ENCODE measurements at regions not wholly inside any gene's neighbourhood (a gene's known extent, or its start where the extent isn't known, plus 50 kb on each side); places are given as distances from the start of the nearest gene placed in this dataset.

GRCh38 chr1:177488722-177489121, 318.0 kb downstream of the BRINP2 start:
- 88% methylated on average over 2 of the region's 2 CpGs for WGBS
- H3K27ac ChIP-seq (ENCODE audit: low read depth in 1 of 2, low read length in 1 of 2): no peak overlapping the region
- no peaks in the 10 kb centered on the region for H3K4me1 ChIP-seq (ENCODE audit: control insufficient read depth in 2 of 2, insufficient read depth in 2 of 2, low read length in 2 of 2)
- no peaks in the 10 kb centered on the region for H3K27me3 ChIP-seq (ENCODE audit: control insufficient read depth in 2 of 2, insufficient read depth in 1 of 2, low read length in 1 of 2)
- DNase-seq (ENCODE audit: low read depth in 6 of 9, low spot score in 9 of 9): no peak
- H3K9me3 ChIP-seq (ENCODE audit: control insufficient read depth in 2 of 2, insufficient read depth in 1 of 2, low read length in 1 of 2): no peaks in the 10 kb centered on the region
- no peaks in the 10 kb centered on the region for H3K36me3 ChIP-seq (ENCODE audit: control insufficient read depth in 2 of 2, insufficient read depth in 2 of 2, low read length in 1 of 2)
- no peak overlapping the region for H3K4me3 ChIP-seq (ENCODE audit: low read length in 2 of 2)

GRCh38 chr1:177487481-177487880, 316.7 kb downstream of the BRINP2 start:
- H3K27me3 ChIP-seq (ENCODE audit: control insufficient read depth in 2 of 2, insufficient read depth in 1 of 2, low read length in 1 of 2): no peaks in the 10 kb centered on the region
- 60% methylated on average over 1 of the region's 1 CpG for WGBS
- no peaks in the 10 kb centered on the region for H3K9me3 ChIP-seq (ENCODE audit: control insufficient read depth in 2 of 2, insufficient read depth in 1 of 2, low read length in 1 of 2)
- H3K4me1 ChIP-seq (ENCODE audit: control insufficient read depth in 2 of 2, insufficient read depth in 2 of 2, low read length in 2 of 2): no peaks in the 10 kb centered on the region
- H3K36me3 ChIP-seq (ENCODE audit: control insufficient read depth in 2 of 2, insufficient read depth in 2 of 2, low read length in 1 of 2): no peaks in the 10 kb centered on the region
- H3K4me3 ChIP-seq (ENCODE audit: low read length in 2 of 2): no peak overlapping the region
- H3K27ac ChIP-seq (ENCODE audit: low read depth in 1 of 2, low read length in 1 of 2): no peak overlapping the region
- DNase-seq (ENCODE audit: low read depth in 6 of 9, low spot score in 9 of 9): no peak

GRCh38 chr1:177480741-177481305, 310.1 kb downstream of the BRINP2 start:
- Histone ChIP-seq H3K9me3 (ENCODE audit: control insufficient read depth in 2 of 2, insufficient read depth in 1 of 2, low read length in 1 of 2) (no peaks in the 10 kb centered on the region), H3K4me3 (ENCODE audit: low read length in 2 of 2) (no peak overlapping the region), H3K36me3 (ENCODE audit: control insufficient read depth in 2 of 2, insufficient read depth in 2 of 2, low read length in 1 of 2) (no peaks in the 10 kb centered on the region), H3K4me1 (ENCODE audit: control insufficient read depth in 2 of 2, insufficient read depth in 2 of 2, low read length in 2 of 2) (no peaks in the 10 kb centered on the region), H3K27me3 (ENCODE audit: control insufficient read depth in 2 of 2, insufficient read depth in 1 of 2, low read length in 1 of 2) (no peaks in the 10 kb centered on the region), H3K27ac (ENCODE audit: low read depth in 1 of 2, low read length in 1 of 2) (no peak overlapping the region)
- no peak for DNase-seq (ENCODE audit: low read depth in 6 of 9, low spot score in 9 of 9)
- WGBS: 91% methylated on average over 6 of the region's 6 CpGs

- DNase-seq (ENCODE audit: low read depth in 6 of 9, low spot score in 9 of 9): no peak
- Histone ChIP-seq H3K4me3 (ENCODE audit: low read length in 2 of 2) (no peak overlapping the region), H3K27me3 (ENCODE audit: control insufficient read depth in 2 of 2, insufficient read depth in 1 of 2, low read length in 1 of 2) (no peaks in the 10 kb centered on the region), H3K27ac (ENCODE audit: low read depth in 1 of 2, low read length in 1 of 2) (no peak overlapping the region), H3K9me3 (ENCODE audit: control insufficient read depth in 2 of 2, insufficient read depth in 1 of 2, low read length in 1 of 2) (no peaks in the 10 kb centered on the region), H3K4me1 (ENCODE audit: control insufficient read depth in 2 of 2, insufficient read depth in 2 of 2, low read length in 2 of 2) (no peaks in the 10 kb centered on the region), H3K36me3 (ENCODE audit: control insufficient read depth in 2 of 2, insufficient read depth in 2 of 2, low read length in 1 of 2) (no peaks in the 10 kb centered on the region)
- WGBS: 92% methylated on average over 7 of the region's 7 CpGs
Observed at GRCh38 chr1:177479600-177479999, 308.8 kb downstream of the BRINP2 start.

GRCh38 chr1:177476676-177477075, 305.9 kb downstream of the BRINP2 start:
- H3K4me3 ChIP-seq (ENCODE audit: low read length in 2 of 2): no peak overlapping the region
- WGBS: 85% methylated on average over 2 of the region's 2 CpGs
- no peaks in the 10 kb centered on the region for H3K27me3 ChIP-seq (ENCODE audit: control insufficient read depth in 2 of 2, insufficient read depth in 1 of 2, low read length in 1 of 2)
- H3K27ac ChIP-seq (ENCODE audit: low read depth in 1 of 2, low read length in 1 of 2): no peak overlapping the region
- H3K4me1 ChIP-seq (ENCODE audit: control insufficient read depth in 2 of 2, insufficient read depth in 2 of 2, low read length in 2 of 2): no peaks in the 10 kb centered on the region
- DNase-seq (ENCODE audit: low read depth in 6 of 9, low spot score in 9 of 9): no peak
- H3K9me3 ChIP-seq (ENCODE audit: control insufficient read depth in 2 of 2, insufficient read depth in 1 of 2, low read length in 1 of 2): no peaks in the 10 kb centered on the region
- H3K36me3 ChIP-seq (ENCODE audit: control insufficient read depth in 2 of 2, insufficient read depth in 2 of 2, low read length in 1 of 2): no peaks in the 10 kb centered on the region

- Histone ChIP-seq H3K9me3 (ENCODE audit: control insufficient read depth in 2 of 2, insufficient read depth in 1 of 2, low read length in 1 of 2) (no peaks in the 10 kb centered on the region), H3K4me1 (ENCODE audit: control insufficient read depth in 2 of 2, insufficient read depth in 2 of 2, low read length in 2 of 2) (no peaks in the 10 kb centered on the region), H3K4me3 (ENCODE audit: low read length in 2 of 2) (no peak overlapping the region), H3K27me3 (ENCODE audit: control insufficient read depth in 2 of 2, insufficient read depth in 1 of 2, low read length in 1 of 2) (no peaks in the 10 kb centered on the region), H3K36me3 (ENCODE audit: control insufficient read depth in 2 of 2, insufficient read depth in 2 of 2, low read length in 1 of 2) (no peaks in the 10 kb centered on the region), H3K27ac (ENCODE audit: low read depth in 1 of 2, low read length in 1 of 2) (no peak overlapping the region)
- DNase-seq (ENCODE audit: low read depth in 6 of 9, low spot score in 9 of 9): no peak
- WGBS: 94% methylated on average over 1 of the region's 1 CpG
Observed at GRCh38 chr1:177472567-177472966, 301.8 kb downstream of the BRINP2 start.

GRCh38 chr1:177471244-177471643, 300.5 kb downstream of the BRINP2 start:
- no peak for DNase-seq (ENCODE audit: low read depth in 6 of 9, low spot score in 9 of 9)

GRCh38 chr1:177469519-177469918, 298.8 kb downstream of the BRINP2 start:
- 98% methylated on average over 3 of the region's 3 CpGs for WGBS
- no peak for DNase-seq (ENCODE audit: low read depth in 6 of 9, low spot score in 9 of 9)
- H3K27me3 ChIP-seq (ENCODE audit: control insufficient read depth in 2 of 2, insufficient read depth in 1 of 2, low read length in 1 of 2): no peaks in the 10 kb centered on the region
- H3K9me3 ChIP-seq (ENCODE audit: control insufficient read depth in 2 of 2, insufficient read depth in 1 of 2, low read length in 1 of 2): no peaks in the 10 kb centered on the region
- H3K4me3 ChIP-seq (ENCODE audit: low read length in 2 of 2): no peak overlapping the region
- no peaks in the 10 kb centered on the region for H3K36me3 ChIP-seq (ENCODE audit: control insufficient read depth in 2 of 2, insufficient read depth in 2 of 2, low read length in 1 of 2)
- H3K27ac ChIP-seq (ENCODE audit: low read depth in 1 of 2, low read length in 1 of 2): no peak overlapping the region
- H3K4me1 ChIP-seq (ENCODE audit: control insufficient read depth in 2 of 2, insufficient read depth in 2 of 2, low read length in 2 of 2): no peaks in the 10 kb centered on the region

More at GRCh38 chr1:177471244-177471643, 300.5 kb downstream of the BRINP2 start:
- 87% methylated on average over 1 of the region's 1 CpG for WGBS
- no peaks in the 10 kb centered on the region for H3K36me3 ChIP-seq (ENCODE audit: control insufficient read depth in 2 of 2, insufficient read depth in 2 of 2, low read length in 1 of 2)
- no peak overlapping the region for H3K27ac ChIP-seq (ENCODE audit: low read depth in 1 of 2, low read length in 1 of 2)
- no peaks in the 10 kb centered on the region for H3K9me3 ChIP-seq (ENCODE audit: control insufficient read depth in 2 of 2, insufficient read depth in 1 of 2, low read length in 1 of 2)
- no peaks in the 10 kb centered on the region for H3K27me3 ChIP-seq (ENCODE audit: control insufficient read depth in 2 of 2, insufficient read depth in 1 of 2, low read length in 1 of 2)
- H3K4me3 ChIP-seq (ENCODE audit: low read length in 2 of 2): no peak overlapping the region
- H3K4me1 ChIP-seq (ENCODE audit: control insufficient read depth in 2 of 2, insufficient read depth in 2 of 2, low read length in 2 of 2): no peaks in the 10 kb centered on the region

- Histone ChIP-seq H3K9me3 (ENCODE audit: control insufficient read depth in 2 of 2, insufficient read depth in 1 of 2, low read length in 1 of 2) (no peaks in the 10 kb centered on the region), H3K4me3 (ENCODE audit: low read length in 2 of 2) (no peak overlapping the region), H3K4me1 (ENCODE audit: control insufficient read depth in 2 of 2, insufficient read depth in 2 of 2, low read length in 2 of 2) (no peaks in the 10 kb centered on the region), H3K36me3 (ENCODE audit: control insufficient read depth in 2 of 2, insufficient read depth in 2 of 2, low read length in 1 of 2) (no peaks in the 10 kb centered on the region), H3K27ac (ENCODE audit: low read depth in 1 of 2, low read length in 1 of 2) (no peak overlapping the region), H3K27me3 (ENCODE audit: control insufficient read depth in 2 of 2, insufficient read depth in 1 of 2, low read length in 1 of 2) (no peaks in the 10 kb centered on the region)
- DNase-seq (ENCODE audit: low read depth in 6 of 9, low spot score in 9 of 9): no peak
- 86% methylated on average over 2 of the region's 2 CpGs for WGBS
Observed at GRCh38 chr1:177466286-177466685, 295.5 kb downstream of the BRINP2 start.

GRCh38 chr1:177464686-177465085, 293.9 kb downstream of the BRINP2 start:
- H3K36me3 ChIP-seq (ENCODE audit: control insufficient read depth in 2 of 2, insufficient read depth in 2 of 2, low read length in 1 of 2): no peaks in the 10 kb centered on the region
- no peak overlapping the region for H3K4me3 ChIP-seq (ENCODE audit: low read length in 2 of 2)
- no peaks in the 10 kb centered on the region for H3K27me3 ChIP-seq (ENCODE audit: control insufficient read depth in 2 of 2, insufficient read depth in 1 of 2, low read length in 1 of 2)
- no peaks in the 10 kb centered on the region for H3K9me3 ChIP-seq (ENCODE audit: control insufficient read depth in 2 of 2, insufficient read depth in 1 of 2, low read length in 1 of 2)
- DNase-seq (ENCODE audit: low read depth in 6 of 9, low spot score in 9 of 9): no peak
- WGBS: 69% methylated on average over 2 of the region's 2 CpGs
- H3K4me1 ChIP-seq (ENCODE audit: control insufficient read depth in 2 of 2, insufficient read depth in 2 of 2, low read length in 2 of 2): no peaks in the 10 kb centered on the region
- H3K27ac ChIP-seq (ENCODE audit: low read depth in 1 of 2, low read length in 1 of 2): no peak overlapping the region
